GM12864 (cell line): ENCODE measurements at regions not wholly inside any gene's neighbourhood (a gene's known extent, or its start where the extent isn't known, plus 50 kb on each side); places are given as distances from the start of the nearest gene placed in this dataset.

Source experiments
- DNase-seq: peaks from one replicate; pipeline ENCODE4 v3.0.0-alpha.2; 2011; ENCODE audit warnings: low read depth
- H3K4me3 ChIP-seq: 2 replicates; pipeline ENCODE4 v1.5.1; 2011; ENCODE audit warnings: mild to moderate bottlenecking, low read depth, low read length, control low read depth
- CTCF ChIP-seq: IDR thresholded peaks from 2 replicates; pipeline ENCODE4 v1.5.1; 2011; ENCODE audit warnings: low read depth, mild to moderate bottlenecking, moderate library complexity, low read length, control low read depth, inconsistent platforms; ENCODE audit errors: missing control alignments

- no peak overlapping the region for H3K4me3 ChIP-seq
- no peak for TF ChIP-seq CTCF
- no peak for DNase-seq
These were observed 110.3 kb upstream of the KIT start for GRCh38 chr4:54547299-54548097.

- no peak for DNase-seq
- no peak for TF ChIP-seq CTCF
- H3K4me3 ChIP-seq, result no peak overlapping the region
These were observed 109.6 kb upstream of the KIT start for GRCh38 chr4:54548098-54548620.

GRCh38 chr4:54548831-54549460 is 108.8 kb upstream of the KIT start:
- DNase-seq, result no peak
- TF ChIP-seq CTCF, result no peak
- H3K4me3 ChIP-seq, result no peak overlapping the region

GRCh38 chr4:54550395-54551171 is 107.2 kb upstream of the KIT start:
- TF ChIP-seq CTCF, result no peak
- no peak for DNase-seq
- no peak overlapping the region for H3K4me3 ChIP-seq

- DNase-seq, result no peak
- TF ChIP-seq CTCF, result no peak
These were observed 104.8 kb upstream of the KIT start for GRCh38 chr4:54553001-54553400.

GRCh38 chr4:54554339-54554990 is 103.3 kb upstream of the KIT start:
- no peak overlapping the region for H3K4me3 ChIP-seq
- no peak for TF ChIP-seq CTCF
- no peak for DNase-seq

More at GRCh38 chr4:54553001-54553400, 104.8 kb upstream of the KIT start:
- no peak overlapping the region for H3K4me3 ChIP-seq
